GM12874 (cell line): ENCODE measurements at regions not wholly inside any gene's neighbourhood (a gene's known extent, or its start where the extent isn't known, plus 50 kb on each side); places are given as distances from the start of the nearest gene placed in this dataset.

Experiments used
- TF ChIP-seq, protein P1 (sequence below): IDR thresholded peaks from 2 replicates; pipeline ENCODE4 v1.5.1; 2011; ENCODE audit warnings: low read depth, mild to moderate bottlenecking, control low read depth, low read length, moderate library complexity; ENCODE audit not compliant: insufficient read depth

DNA sequence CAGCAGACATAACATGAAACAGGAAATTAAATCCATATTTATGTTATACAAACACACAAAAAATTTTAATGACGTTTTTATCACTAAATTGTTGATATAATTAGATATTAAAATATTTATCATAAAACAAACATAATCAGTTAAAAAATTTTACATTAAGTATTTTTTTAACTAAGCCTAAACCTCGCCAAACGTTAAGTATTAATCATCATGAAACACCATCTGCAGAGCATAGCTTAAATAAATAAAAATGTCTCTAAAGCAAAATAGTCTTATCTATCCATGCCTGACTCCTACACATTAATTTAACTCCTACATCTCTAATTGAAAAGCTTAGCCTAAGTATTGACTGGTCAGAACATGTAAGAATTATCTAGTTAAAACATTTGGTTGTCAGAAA is 271.6 kb upstream of the RND3 start:
- TF ChIP-seq, protein P1, sequence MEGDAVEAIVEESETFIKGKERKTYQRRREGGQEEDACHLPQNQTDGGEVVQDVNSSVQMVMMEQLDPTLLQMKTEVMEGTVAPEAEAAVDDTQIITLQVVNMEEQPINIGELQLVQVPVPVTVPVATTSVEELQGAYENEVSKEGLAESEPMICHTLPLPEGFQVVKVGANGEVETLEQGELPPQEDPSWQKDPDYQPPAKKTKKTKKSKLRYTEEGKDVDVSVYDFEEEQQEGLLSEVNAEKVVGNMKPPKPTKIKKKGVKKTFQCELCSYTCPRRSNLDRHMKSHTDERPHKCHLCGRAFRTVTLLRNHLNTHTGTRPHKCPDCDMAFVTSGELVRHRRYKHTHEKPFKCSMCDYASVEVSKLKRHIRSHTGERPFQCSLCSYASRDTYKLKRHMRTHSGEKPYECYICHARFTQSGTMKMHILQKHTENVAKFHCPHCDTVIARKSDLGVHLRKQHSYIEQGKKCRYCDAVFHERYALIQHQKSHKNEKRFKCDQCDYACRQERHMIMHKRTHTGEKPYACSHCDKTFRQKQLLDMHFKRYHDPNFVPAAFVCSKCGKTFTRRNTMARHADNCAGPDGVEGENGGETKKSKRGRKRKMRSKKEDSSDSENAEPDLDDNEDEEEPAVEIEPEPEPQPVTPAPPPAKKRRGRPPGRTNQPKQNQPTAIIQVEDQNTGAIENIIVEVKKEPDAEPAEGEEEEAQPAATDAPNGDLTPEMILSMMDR, result no peak

DNA sequence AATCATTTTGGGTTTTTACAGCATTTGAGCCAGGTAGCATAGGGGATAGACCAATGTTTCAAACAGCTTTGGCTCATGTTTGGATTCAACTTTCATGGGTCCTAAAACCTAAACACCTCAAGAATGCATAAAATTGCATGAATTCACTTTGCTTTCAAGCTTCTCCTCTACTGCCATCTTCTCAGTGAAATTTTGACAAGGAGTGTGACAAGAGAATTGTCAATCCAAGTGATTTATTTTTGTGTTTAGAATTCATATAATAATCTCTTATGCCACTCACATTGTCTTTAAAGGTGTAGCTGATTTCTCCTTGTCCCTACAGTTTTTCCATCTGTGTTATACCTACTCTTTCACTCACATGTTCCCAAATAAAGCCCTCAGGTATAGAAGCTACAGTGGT is 264.8 kb upstream of the RND3 start:
- TF ChIP-seq, protein P1, result no peak

DNA sequence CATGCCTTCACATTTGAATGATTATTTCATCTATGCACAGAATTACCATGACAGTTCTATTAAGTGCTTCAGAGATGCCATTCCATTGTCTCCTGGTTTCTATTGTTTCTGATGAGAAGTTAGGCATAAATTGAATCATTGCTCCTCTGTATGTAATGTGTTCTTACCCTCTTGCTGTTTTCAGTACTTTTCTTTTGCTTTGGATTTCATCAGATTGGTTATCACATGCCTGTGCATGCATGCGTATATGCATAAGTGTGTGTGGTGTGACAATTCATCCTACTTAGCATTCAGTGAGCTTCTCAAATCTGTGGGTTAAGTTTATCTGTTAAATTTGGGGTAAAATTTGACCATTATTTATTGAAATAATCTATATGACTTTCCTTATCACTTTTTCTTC is 263.3 kb upstream of the RND3 start:
- TF ChIP-seq, protein P1, result no peak

DNA sequence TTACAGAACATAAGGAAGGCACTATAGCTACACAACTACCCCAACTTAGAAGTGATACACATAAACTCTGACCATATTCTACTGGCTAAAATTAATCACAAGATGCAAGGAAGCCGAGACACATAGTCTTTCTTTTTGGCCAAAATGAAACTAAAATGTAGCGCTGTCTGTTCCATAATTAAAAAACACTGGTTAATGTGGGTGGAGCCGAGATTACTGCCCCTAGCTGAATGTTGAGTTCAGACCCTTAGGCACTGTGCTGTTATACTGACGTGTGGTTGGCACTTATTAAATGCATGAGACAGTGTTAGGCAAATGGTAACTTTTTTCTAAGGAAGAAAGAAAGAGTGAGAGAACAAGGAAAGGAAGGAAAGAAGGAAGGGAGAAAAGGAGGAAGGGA is 254.6 kb upstream of the RND3 start:
- TF ChIP-seq, protein P1, result no peak

DNA sequence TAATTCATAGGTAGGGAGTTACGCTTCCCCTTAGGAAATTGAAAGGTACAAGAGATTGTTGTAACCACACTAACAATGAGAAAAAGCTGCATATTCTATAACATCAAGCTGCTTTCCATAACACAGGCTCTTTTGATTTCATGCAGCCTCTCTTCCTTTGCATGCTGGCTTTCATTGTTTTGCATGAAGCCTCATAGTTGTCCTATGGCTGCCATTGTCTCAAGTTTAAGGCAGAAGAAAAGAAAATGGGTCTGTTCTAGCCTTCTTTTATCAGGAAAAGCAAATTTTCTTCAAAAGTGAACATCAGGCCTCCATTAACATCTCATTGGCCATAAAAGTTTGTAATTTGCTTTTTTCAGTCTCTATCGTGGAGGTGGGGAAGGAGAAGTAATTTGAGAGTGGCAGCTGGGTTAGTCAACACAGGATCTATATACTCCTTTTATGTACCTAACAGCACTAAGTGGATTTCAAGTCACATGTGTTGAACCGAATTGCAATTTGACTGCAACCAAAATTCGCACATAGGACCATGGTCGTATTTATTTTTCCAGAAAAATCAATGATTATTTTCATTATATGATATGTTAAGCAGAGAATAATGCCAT is 248.5 kb upstream of the RND3 start:
- TF ChIP-seq, protein P1, result no peak

DNA sequence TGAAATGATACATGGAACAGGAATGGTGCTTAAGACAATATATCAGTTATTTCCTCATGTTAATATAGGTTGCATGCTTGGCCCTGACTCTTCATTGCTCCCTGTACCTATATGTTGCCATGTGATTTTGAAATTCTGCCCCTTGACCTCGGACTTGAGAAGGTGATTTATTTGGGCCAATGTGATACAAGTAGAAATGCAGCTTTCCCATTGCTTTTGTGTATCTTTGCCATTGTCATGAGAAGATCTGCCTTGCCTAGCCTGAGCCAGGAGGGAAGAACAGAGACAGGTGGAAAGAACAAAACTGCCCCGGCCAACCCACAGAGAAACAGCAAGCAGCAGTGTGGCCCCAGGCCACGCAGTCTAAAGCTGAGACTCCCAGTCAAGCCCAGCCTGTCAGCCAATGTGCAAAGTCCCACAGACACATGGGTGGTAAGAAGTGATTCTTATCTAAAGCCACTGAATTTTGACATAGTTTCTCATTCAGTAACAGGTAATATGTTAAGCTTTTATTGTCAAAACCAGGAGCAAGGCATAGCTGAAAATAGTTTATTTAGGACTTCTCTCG is 245.7 kb upstream of the RND3 start:
- TF ChIP-seq, protein P1, result no peak

DNA sequence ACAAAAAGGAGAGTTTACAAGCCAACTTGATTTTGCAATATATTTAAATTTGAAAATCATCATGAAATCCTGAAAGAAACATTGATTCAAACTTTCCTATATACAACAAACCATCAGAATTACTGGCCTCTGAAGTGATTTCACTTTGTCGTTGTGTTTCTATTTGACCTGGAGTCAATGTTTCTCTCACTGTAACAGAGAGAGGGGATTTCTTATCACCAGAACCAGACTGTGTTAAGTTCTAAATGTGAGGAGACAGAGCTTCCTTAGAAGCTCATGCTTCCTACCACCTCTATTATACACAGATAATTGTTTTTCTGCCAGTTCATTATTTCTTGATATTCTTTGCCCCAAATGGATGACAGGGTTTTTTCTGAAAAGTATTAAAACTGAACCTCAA is 245.0 kb upstream of the RND3 start:
- TF ChIP-seq, protein P1, result no peak
